OCI-LY7 (cell line): ENCODE measurements at regions not wholly inside any gene's neighbourhood (a gene's known extent, or its start where the extent isn't known, plus 50 kb on each side); places are given as distances from the start of the nearest gene placed in this dataset.

Source experiments
- BruUV-seq: library from RNA; stranded (reverse); fragments of 400-500 nt; replicated peaks from 2 replicates; lab custom pipeline; 2021; lab: Mats Ljungman, UMichigan
- CTCF ChIA-PET: fragments of 300-600 bp; sonication (Branson Sonifier 250); formaldehyde crosslinking; loops from one replicate; lab custom pipeline; 2022; ENCODE audit warnings: antibody characterized with exemption; ENCODE audit not compliant: unreplicated experiment; lab: Charles Lee
- POLR2A ChIA-PET: fragments of 300-600 bp; sonication (Branson Sonifier 250); formaldehyde crosslinking; loops from one replicate; lab custom pipeline; 2022; ENCODE audit warnings: antibody characterized with exemption; lab: Charles Lee
- DNase-seq: peaks from one replicate; pipeline ENCODE4 v3.0.0-alpha.2; 2015; ENCODE audit warnings: low spot score
- H2AFZ ChIP-seq: fragments of 200-600 bp; sonication (generic), shearing (Covaris generic); 2 replicates; pipeline ENCODE4 v1.6.1; 2014; ENCODE audit warnings: mild to moderate bottlenecking, antibody characterized with exemption, low read length, moderate library complexity
- H3K27ac ChIP-seq: fragments of 200-600 bp; sonication (generic); 2 replicates; pipeline ENCODE4 v1.5.1; 2014; ENCODE audit warnings: mixed run types, low read depth, mild to moderate bottlenecking, moderate library complexity, low read length, inconsistent platforms; ENCODE audit not compliant: poor library complexity, severe bottlenecking
- H3K36me3 ChIP-seq: fragments of 200-600 bp; sonication (generic); 2 replicates; pipeline ENCODE4 v1.6.1; 2014; ENCODE audit warnings: mild to moderate bottlenecking, antibody characterized with exemption, low read length, moderate library complexity, mixed read lengths; ENCODE audit not compliant: insufficient read depth
- H3K4me1 ChIP-seq: fragments of 200-600 bp; sonication (generic); 2 replicates; pipeline ENCODE4 v1.5.1; 2014; ENCODE audit warnings: mild to moderate bottlenecking, low read length; ENCODE audit not compliant: insufficient read depth, poor library complexity, severe bottlenecking
- H3K4me2 ChIP-seq: fragments of 200-600 bp; sonication (generic); 2 replicates; pipeline ENCODE4 v1.6.1; 2014; ENCODE audit warnings: mild to moderate bottlenecking, low read length
- H3K4me3 ChIP-seq: fragments of 200-600 bp; sonication (generic); 2 replicates; pipeline ENCODE4 v1.5.1; 2014; ENCODE audit warnings: mild to moderate bottlenecking, low read depth, low read length; ENCODE audit not compliant: poor library complexity, severe bottlenecking
- H3K79me2 ChIP-seq: fragments of 200-600 bp; sonication (generic); 2 replicates; pipeline ENCODE4 v1.6.1; 2016; ENCODE audit warnings: low read depth, mild to moderate bottlenecking, low read length, moderate library complexity, mixed read lengths; ENCODE audit not compliant: insufficient read depth
- H3K9me2 ChIP-seq: fragments of 200-600 bp; sonication (generic); 2 replicates; pipeline ENCODE4 v1.6.1; 2016; ENCODE audit warnings: mild to moderate bottlenecking, low read length, mixed read lengths; ENCODE audit not compliant: insufficient read depth
- H3K9me3 ChIP-seq: fragments of 200-600 bp; sonication (generic); 2 replicates; pipeline ENCODE4 v1.6.1; 2014; ENCODE audit warnings: mild to moderate bottlenecking, mixed run types, low read length, mixed read lengths
- H4K20me1 ChIP-seq: fragments of 200-600 bp; sonication (generic); 2 replicates; pipeline ENCODE4 v1.6.1; 2014; ENCODE audit warnings: mild to moderate bottlenecking, antibody characterized with exemption, low read length, moderate library complexity, mixed read lengths; ENCODE audit not compliant: insufficient read depth
- CTCF ChIP-seq: fragments of 200-600 bp; sonication (generic); conservative IDR thresholded peaks from 2 replicates; pipeline ENCODE4 v1.5.1; 2014; ENCODE audit warnings: mild to moderate bottlenecking, antibody characterized with exemption, low read length, moderate library complexity, mixed read lengths
- EZH2phosphoT487 ChIP-seq: fragments of 200-600 bp; sonication (generic); IDR thresholded peaks from 2 replicates; pipeline ENCODE4 v1.6.1; 2018; ENCODE audit warnings: low read depth, borderline replicate concordance, mild to moderate bottlenecking, mixed run types, antibody characterized with exemption, low read length, moderate library complexity, mixed read lengths
- intact Hi-C: fragments of 100-400 bp; cut with micrococcal nuclease; formaldehyde crosslinking; loops from one replicate; pipeline ENCODE4 v1.10.0; 2022; ENCODE audit not compliant: unreplicated experiment

GRCh38 chr6:109896341-109896740, 81.8 kb upstream of the GPR6 start:
- CTCF ChIA-PET, result no interaction called here
- TF ChIP-seq EZH2phosphoT487 (no peak), CTCF (no peak)
- H3K79me2 ChIP-seq, result no peaks in the 10 kb centered on the region
- BruUV-seq, result no TSS peak
- no peaks in the 10 kb centered on the region for H4K20me1 ChIP-seq
- H3K36me3 ChIP-seq, result no peaks in the 10 kb centered on the region
- POLR2A ChIA-PET, result no interaction called here
- no peak overlapping the region for H3K27ac ChIP-seq
- H3K9me3 ChIP-seq, result no peaks in the 10 kb centered on the region
- DNase-seq, result no peak
- H3K4me1 ChIP-seq, result no peaks in the 10 kb centered on the region
- no peaks in the 10 kb centered on the region for H3K9me2 ChIP-seq
- no peak overlapping the region for H3K4me3 ChIP-seq
- intact Hi-C loops, result no loop called here
- H2AFZ ChIP-seq, result peak overlapping the region; percentile 10; the same call in 1 of the 2 replicates
- H3K4me2 ChIP-seq, result no peak overlapping the region

GRCh38 chr6:109897025-109897424, 81.1 kb upstream of the GPR6 start:
- Histone ChIP-seq H4K20me1 (no peaks in the 10 kb centered on the region), H3K4me1 (no peaks in the 10 kb centered on the region), H3K79me2 (no peaks in the 10 kb centered on the region), H3K4me3 (no peak overlapping the region), H3K9me3 (no peaks in the 10 kb centered on the region), H3K9me2 (no peaks in the 10 kb centered on the region), H2AFZ (no peak overlapping the region), H3K27ac (no peak overlapping the region), H3K4me2 (no peak overlapping the region), H3K36me3 (no peaks in the 10 kb centered on the region)
- no TSS peak for BruUV-seq
- no peak for TF ChIP-seq CTCF
- DNase-seq, result no peak
- POLR2A ChIA-PET, result interaction anchor here (0.5 to 0.7 kb wide), 2 partner anchors 422 to 853 kb away, joined by 3 read pairs; no protein-coding TSS in a partner anchor
- CTCF ChIA-PET, result no interaction called here
- intact Hi-C loops, result no loop called here

GRCh38 chr6:109897561-109898080, 80.5 kb upstream of the GPR6 start:
- POLR2A ChIA-PET, result interaction anchor here (0.7 kb wide), 1 partner anchor 853 kb away, joined by 3 read pairs; no protein-coding TSS in a partner anchor
- BruUV-seq, result no TSS peak

More at GRCh38 chr6:109897561-109898080, 80.5 kb upstream of the GPR6 start:
- Histone ChIP-seq H3K4me3 (no peak overlapping the region), H3K4me2 (no peak overlapping the region), H3K36me3 (no peaks in the 10 kb centered on the region), H3K4me1 (no peaks in the 10 kb centered on the region), H3K9me3 (no peaks in the 10 kb centered on the region), H3K27ac (no peak overlapping the region), H4K20me1 (no peaks in the 10 kb centered on the region), H3K79me2 (no peaks in the 10 kb centered on the region), H3K9me2 (no peaks in the 10 kb centered on the region), H2AFZ (no peak overlapping the region)
- TF ChIP-seq CTCF (no peak), EZH2phosphoT487 (no peak)
- intact Hi-C loops, result no loop called here
- CTCF ChIA-PET, result no interaction called here
- no peak for DNase-seq
